Islet precursor cell (in vitro differentiated cells): ENCODE measurements at regions not wholly inside any gene's neighbourhood (a gene's known extent, or its start where the extent isn't known, plus 50 kb on each side); places are given as distances from the start of the nearest gene placed in this dataset.

Experiments
- DNase-seq: peaks from one replicate; pipeline ENCODE4 v3.0.0-alpha.2; 2018

DNA sequence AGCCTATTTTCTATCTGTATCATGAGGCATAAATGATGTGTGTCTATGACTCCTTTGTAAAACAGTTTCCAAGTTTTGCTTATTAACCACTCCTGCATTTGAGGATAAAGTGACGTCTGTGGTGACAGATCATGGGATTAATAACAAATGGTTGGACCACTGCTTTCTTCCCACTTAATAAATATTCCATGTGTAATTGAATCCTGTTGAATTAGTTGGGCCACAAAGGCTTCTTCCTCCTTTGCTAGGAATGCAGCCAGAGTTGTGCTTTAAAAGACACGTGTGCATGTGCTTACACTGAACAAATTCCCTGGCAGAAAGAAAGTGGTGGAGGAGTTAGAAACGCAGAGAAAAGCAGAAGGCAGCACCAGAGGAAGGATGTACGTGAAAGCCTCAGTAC, 150.2 kb downstream of the ACTBL2 start:
- DNase-seq = no peak

DNA sequence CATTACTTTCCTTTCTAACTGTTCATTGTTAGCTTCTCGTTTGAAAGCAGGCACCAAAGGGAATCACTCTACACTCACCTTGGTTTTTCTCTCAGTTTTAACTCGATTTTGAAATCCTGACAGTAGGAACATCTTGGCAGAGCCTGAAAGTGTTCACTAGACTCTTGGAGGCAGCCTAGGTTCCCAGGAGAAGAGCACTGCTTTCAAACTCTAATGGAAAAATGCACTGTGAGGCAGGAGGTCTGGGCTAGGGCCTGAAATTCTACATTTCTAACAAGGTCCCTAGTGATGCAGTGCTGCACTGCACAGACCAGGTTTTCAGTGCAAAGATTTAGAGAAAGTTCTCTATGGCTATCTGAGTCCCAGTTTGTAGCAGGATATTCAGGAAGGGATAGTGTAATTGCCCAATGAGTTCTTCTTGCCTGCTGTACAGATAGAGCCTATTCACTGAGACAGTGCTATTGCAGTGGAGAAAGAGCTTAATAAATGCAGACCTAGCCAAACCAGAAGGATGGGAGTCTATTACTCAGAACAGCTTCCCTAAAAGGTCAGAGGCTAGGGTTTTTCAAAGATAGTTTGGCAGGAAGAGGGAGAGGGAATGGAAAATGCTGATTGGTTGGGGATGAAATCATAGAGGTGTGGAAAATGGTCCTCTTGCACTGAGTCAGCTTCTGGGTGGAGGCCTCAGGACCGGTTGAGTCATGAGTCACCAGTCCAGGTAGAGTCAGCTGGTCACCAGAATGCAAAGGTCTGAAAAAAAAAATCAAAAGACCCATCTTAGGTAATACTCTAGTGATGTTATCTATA, 153.9 kb downstream of the GPBP1 start:
- DNase-seq = peak; percentile 87

DNA sequence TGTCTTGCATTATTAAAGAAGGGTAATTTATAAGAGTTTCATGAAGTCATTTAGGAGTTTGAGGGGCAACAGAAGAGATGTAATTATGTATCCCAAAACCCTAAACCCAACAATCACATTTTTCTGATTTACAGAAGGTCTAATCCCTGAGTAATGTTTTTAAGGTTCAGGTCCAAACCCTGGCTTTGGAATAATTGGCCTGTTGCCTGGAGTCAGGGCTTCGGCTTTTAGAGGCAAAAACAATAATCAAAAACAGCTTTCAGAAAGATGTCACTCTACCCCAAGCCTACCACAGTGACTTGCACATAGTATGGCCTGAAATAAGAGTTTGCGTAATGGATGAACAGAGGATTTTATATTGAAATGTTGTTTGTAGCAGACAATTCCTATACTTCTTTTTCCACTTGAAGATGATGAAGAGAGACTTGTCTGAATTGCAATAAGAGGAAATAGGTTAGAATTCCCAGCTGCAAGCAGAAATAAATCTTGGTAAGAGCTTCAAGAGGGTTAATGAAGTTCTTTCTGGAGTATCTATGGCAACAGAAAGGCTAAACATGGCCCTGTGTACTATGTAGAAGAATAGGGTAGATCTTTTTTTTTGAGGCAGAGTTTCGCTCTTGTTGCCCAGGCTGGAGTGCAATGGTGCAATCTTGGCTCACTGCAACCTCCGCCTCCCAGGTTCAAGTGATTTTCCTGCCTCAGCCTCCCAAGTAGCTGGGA, 152.0 kb downstream of the GPBP1 start:
- no peak for DNase-seq

DNA sequence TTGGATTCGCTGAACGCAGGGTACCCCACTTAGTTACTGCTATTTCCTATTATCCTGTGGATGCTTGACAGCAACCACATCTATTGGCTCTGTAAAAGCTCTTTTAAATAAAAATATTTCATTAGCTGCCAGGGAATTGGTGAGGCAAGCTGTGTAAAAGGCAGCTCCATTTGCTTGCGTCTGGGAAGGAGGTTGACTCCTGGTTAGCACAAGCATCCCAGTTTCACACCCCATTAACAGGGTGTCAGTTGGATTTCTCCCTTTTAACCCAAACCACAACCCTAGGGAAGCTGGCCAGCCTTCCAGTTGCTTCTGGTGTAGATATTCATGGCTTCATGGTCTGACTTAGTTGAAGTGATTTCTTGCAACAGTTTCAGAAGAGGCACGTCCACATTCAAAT, 151.0 kb downstream of the GPBP1 start:
- no peak for DNase-seq

- no peak for DNase-seq
Observed at GRCh38 chr5:57324181-57324580, 150.3 kb downstream of the GPBP1 start.

- no peak for DNase-seq
Observed at GRCh38 chr5:57320582-57320981, 146.7 kb downstream of the GPBP1 start.

- DNase-seq = no peak
Observed at GRCh38 chr5:57319628-57320027, 145.8 kb downstream of the GPBP1 start.

GRCh38 chr5:57318251-57318650, 144.4 kb downstream of the GPBP1 start:
- no peak for DNase-seq

DNA sequence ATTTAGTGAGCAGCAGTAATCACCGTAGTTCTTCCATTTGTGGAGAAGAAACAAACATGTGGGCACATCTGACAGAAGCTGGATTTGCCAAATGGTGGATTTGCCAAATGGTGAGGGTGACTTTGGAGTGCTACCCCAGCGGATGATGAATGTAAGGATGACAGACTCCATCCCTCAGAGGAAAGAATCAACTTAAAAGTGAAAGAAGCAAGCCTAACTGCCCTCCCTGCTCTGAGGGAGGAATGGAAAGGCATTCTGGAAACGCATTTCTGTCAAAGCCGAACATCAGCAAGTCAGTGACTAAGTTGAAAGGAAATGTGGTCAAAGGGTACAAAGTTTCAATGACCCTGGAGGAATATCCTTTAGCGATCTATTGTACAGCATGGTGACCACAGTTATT, 143.5 kb downstream of the GPBP1 start:
- no peak for DNase-seq

DNA sequence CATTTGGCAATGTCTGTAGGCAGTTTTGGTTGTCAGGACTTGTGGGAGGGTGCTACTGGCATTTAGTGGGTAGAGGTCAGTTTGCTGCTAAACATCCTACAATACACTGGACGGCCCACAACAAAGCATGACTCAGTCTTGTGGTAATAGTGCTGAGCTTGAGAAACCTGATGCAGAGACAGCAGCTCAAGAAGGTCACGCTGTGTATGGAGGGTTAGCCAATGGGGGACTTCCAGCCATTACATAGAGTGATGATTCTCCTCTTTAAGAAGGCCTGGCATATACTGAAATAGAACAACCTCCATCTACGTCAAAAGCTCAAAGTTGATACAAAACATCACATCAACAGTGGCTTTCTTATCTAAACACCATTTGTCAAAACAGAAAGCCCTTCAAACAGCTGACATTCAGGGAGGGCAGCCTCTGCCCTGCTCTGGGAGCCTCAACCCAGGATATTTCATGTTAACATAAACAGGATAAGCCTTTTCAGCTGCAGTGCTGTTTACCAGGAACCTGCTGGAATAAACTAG, 143.0 kb downstream of the GPBP1 start:
- peak; percentile 80 for DNase-seq

DNA sequence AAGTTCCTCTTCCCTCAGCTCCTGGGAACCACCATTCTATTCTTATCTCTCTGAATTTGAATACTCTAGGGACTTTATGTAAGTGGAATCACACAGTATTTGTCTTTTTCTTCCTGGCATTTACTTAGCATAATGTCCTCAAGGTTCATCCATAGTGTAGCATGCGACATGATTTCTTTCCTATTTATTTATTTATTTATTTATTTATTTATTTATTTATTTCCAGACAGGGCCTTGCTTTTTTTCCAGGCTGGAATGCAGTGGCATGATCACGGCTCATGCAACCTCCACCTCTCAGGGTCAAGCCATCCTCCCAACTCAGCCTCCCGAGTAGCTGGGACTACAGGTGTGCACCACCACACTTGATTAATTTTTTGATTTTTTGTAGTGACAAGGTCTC, 142.1 kb downstream of the GPBP1 start:
- DNase-seq = no peak
